Right ventricle myocardium superior (tissue), 1 donor: ENCODE measurements at regions not wholly inside any gene's neighbourhood (a gene's known extent, or its start where the extent isn't known, plus 50 kb on each side); places are given as distances from the start of the nearest gene placed in this dataset.
A peak's percentile ranks its signal among the peaks of the same experiment; 100 is the strongest.
"Not testable (repeated sequence)": the region's sequence is repeated elsewhere in the genome, so short reads cannot be mapped to it uniquely, and the experiment has no call there.

Experiments
- ATAC-seq: fragments of 200-7000 bp; cut with Tn5 transposase; one replicate; pipeline ENCODE4 v1.9.1; 2020; ENCODE audit warnings: mild to moderate bottlenecking; ENCODE audit not compliant: poor library complexity
- DNase-seq: peaks from one replicate; pipeline ENCODE4 v3.0.0-alpha.2; 2020
- intact Hi-C: fragments of 100-400 bp; cut with DNase I; formaldehyde crosslinking; loops from one replicate; pipeline ENCODE4 v1.11.2; 2022
- donor health status: DM: no; HTN: yes; CAD: no; lungs with severe emphysema.

- intact Hi-C loops, ATAC-seq, DNase-seq: not testable (repeated sequence)
These were observed 465.1 kb upstream of the ZNF337 start for GRCh38 chr20:26161741-26162140.

DNA sequence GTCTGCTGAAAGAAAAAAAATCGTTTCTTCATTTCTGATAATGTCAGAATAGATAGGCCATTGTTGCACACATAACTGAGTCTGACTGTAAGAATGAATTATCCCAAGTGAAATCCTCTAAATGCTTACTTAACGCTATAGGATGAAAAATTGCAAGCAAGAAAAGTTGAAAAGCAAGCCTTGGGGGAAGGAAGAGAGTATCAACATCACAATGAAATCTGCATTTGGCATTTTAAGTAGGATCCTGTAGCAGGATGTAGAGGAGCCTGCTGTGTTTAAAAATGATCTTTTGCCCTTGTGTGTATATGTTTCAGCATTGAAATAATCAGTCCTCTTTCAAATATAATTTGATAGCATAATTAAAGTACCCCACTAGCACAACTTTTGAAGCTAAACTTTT lies 464.3 kb upstream of the ZNF337 start:
- DNase-seq, intact Hi-C loops, ATAC-seq: not testable (repeated sequence)

- no peak for DNase-seq
- intact Hi-C loops: no loop called here
- no peak for ATAC-seq
These were observed 457.6 kb upstream of the ZNF337 start for GRCh38 chr20:26154224-26154623.

- DNase-seq: no peak
- no peak for ATAC-seq
- intact Hi-C loops: no loop called here
These were observed 438.9 kb upstream of the ZNF337 start for GRCh38 chr20:26135325-26136110.

DNA sequence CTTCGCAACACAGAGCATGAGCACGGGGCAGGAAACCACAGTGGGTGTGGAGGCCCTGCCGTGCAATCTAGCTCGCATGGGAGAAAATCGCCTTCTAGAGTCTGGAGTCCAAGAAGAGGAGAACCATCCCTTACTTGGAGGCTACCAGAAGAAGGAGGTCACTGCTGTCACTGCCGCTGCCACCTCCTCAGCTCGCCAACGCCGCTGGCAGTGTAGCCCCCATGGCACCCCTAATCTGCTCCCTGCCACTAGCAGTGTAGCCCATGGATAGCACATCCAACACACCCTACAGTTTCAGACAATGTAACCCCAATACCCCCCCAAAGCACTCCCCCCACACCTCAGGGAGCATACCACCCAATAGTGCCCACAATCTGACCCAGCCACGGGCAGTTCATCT lies 438.0 kb upstream of the ZNF337 start:
- ATAC-seq: no peak
- no peak for DNase-seq
- intact Hi-C loops: no loop called here

DNA sequence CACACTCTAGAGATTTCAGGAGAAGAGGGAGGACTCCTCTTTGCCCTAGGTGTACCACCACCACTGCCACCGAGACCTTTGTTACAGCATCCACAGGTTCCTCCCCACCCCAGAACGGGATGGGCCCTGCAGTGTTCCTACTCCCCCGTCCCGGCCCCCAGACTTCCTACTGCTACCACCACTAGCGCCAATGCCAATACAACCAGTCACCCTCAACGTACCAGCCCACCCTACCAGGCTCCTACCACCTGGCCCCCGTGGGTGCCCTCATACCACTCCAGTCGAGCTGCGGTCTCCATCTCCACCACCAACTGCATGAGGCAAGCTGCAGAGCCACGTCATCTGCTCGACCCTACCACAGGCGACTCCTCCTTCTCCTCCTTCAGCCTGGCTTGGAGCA lies 437.1 kb upstream of the ZNF337 start:
- ATAC-seq, intact Hi-C loops, DNase-seq: not testable (repeated sequence)

GRCh38 chr20:26120920-26121319 lies 424.3 kb upstream of the ZNF337 start:
- intact Hi-C loops, DNase-seq, ATAC-seq: not testable (repeated sequence)

DNA sequence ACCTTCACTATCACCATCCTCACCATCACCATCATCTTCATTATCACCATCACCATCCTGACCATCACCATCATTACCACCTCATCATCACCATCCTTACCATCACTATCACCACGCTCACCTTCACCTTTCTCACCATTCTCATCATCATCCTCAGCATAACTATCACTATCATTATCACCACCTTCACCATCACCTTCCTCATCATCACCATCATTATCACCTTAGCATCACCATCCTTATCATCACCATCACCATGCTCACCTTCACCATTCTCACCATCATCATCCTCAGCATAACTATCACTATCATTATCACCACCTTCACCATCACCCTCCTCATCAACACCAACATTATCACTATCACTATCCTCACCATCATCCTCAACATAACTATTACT lies 397.8 kb upstream of the ZNF337 start:
- DNase-seq, ATAC-seq, intact Hi-C loops: not testable (repeated sequence)

GRCh38 chr20:26091921-26092320 lies 395.3 kb upstream of the ZNF337 start:
- DNase-seq, intact Hi-C loops, ATAC-seq: not testable (repeated sequence)

- DNase-seq, intact Hi-C loops, ATAC-seq: not testable (repeated sequence)
These were observed 389.5 kb upstream of the ZNF337 start for GRCh38 chr20:26086195-26086594.

GRCh38 chr20:26073972-26074371 lies 377.3 kb upstream of the ZNF337 start:
- DNase-seq, ATAC-seq, intact Hi-C loops: not testable (repeated sequence)

DNA sequence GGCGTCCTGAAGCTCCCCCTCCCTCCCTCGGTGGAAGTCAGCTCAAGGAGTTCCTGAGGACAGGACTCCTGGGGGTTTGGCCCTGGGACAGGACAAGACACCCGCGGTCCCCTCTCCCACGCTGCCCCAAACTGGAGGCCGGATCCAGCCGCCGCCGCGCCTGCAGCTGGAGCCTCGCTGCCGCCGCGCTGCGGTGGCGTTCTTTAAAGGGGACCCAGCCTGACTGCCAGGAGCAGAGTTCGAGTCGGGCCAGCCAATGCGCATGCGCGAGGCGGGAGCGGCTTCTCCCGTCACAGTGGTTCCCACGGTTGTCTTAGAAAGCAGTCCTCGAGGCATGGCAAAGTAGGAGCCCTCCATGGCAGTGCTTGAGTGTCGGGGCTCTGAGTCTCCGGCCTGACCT lies 362.7 kb upstream of the ZNF337 start:
- ATAC-seq: peak; percentile 55
- DNase-seq, intact Hi-C loops: not testable (repeated sequence)

DNA sequence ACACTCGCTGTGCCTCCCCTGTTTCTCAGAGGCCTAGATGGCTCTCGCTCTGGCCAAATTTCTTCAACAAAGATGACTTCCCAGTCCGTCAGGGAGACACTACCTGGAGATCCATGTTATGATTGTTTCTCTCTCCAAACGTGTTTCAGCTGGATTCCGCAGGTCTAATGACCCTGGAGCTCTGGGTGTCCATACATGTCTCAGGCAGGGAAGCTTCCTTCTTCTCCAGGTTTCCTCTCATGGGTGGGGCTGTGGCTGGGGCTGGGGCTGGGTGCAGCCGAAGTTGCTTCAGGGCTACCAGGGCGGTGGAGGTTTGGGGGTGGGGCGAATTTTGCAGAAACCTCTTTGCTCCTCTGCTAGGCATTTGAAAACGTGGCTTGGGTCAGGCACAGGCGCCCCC lies 361.8 kb upstream of the ZNF337 start:
- DNase-seq, ATAC-seq, intact Hi-C loops: not testable (repeated sequence)

DNA sequence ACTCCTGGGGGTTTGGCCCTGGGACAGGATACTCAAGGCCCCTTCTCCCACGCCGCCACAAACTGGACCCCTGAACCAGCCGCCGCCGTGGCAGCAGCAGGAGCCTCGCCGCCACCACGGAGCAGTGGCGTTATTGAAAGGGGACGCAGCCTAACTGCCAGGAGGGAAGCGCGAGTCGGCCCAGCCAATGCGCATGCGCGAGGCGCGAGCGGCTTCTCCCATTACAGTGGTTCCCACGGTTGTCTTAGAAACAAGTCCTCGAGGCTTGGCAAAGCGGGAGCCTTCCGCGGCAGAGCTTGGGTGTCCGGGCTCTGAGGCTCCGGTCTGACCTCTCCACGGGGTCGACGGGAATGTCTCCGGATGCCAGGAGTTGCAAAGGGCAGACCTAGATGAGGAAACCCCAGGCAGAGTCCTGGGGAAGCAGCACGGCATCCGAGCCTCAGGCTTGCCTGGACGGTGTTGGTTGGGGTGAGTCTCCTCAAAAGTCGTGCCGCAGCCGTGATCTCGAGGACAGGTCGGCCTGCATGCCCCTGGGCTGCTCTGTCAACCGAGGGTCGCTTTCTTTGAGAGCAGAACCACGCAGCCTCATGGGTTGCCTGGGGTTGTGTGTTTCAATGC lies 360.6 kb upstream of the ZNF337 start:
- DNase-seq, intact Hi-C loops: not testable (repeated sequence)
- ATAC-seq: peak; percentile 81

DNA sequence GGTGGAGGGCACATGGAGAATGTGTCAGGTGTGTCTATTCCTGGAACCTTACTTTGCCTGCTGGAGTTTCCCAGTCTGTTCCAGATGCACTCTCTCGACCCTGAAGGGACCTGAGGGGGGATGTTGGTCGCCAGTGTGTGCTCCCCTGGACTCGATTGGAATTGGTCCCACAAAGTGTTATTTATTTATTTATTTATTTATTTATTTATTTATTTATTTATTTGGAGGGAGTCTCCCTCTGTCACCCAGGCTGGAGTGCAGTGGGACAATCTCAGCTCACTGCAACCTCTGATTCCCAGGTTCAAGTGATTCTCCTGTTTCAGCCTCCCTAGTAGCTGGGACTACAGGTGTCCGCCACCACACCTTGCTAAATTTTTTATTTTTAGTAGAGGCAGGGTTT lies 329.1 kb upstream of the ZNF337 start:
- ATAC-seq, intact Hi-C loops: not testable (repeated sequence)

GRCh38 chr20:26010942-26011276 lies 314.3 kb upstream of the ZNF337 start:
- DNase-seq, intact Hi-C loops: not testable (repeated sequence)
- ATAC-seq: peak; percentile 41

More for the DNA sequence above, 329.1 kb upstream of the ZNF337 start:
- DNase-seq: not testable (repeated sequence)

DNA sequence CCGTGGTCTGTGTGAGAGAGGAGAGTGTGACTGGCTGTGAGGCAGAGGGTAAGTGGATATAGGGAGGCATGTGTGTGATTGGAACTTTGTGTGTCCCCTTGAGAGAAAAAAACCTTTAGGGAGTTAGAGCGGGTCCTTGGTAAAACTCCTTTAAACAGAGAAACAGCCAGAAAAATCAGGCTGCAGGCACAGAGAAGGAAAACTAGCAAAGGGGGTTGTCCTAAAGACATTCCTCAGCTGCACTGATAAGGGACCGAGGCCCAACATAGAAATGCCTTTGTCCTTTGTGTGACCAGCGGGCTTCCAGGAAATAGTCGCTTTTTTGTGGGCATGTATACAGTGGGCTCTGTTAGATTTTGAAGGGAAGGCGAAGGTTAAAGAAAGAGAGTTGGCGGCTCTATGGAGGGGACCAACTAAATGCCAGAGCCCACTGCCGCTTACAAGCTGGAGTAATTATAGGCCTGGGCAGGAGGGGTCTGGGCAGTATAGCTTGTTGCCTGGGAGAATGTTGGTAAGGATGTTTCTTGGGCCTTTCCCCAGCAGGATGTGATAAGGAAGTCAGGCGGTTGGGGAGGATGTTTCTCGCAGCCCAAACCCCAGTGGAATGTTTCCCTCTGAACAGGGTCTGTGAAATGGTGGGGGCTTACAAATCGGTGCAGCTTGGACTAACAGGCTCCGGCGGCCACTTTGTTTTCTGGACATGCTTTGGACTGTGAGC lies 313.7 kb upstream of the ZNF337 start:
- ATAC-seq, DNase-seq, intact Hi-C loops: not testable (repeated sequence)

- DNase-seq: peak; percentile 96
- intact Hi-C loops: not testable (repeated sequence)
- peak; percentile 68 for ATAC-seq
These were observed 313.0 kb upstream of the ZNF337 start for GRCh38 chr20:26009402-26010223.
